ENCODE measurements at regions not wholly inside any gene's neighbourhood (a gene's known extent, or its start where the extent isn't known, plus 50 kb on each side); places are given as distances from the start of the nearest gene placed in this dataset.

DNA sequence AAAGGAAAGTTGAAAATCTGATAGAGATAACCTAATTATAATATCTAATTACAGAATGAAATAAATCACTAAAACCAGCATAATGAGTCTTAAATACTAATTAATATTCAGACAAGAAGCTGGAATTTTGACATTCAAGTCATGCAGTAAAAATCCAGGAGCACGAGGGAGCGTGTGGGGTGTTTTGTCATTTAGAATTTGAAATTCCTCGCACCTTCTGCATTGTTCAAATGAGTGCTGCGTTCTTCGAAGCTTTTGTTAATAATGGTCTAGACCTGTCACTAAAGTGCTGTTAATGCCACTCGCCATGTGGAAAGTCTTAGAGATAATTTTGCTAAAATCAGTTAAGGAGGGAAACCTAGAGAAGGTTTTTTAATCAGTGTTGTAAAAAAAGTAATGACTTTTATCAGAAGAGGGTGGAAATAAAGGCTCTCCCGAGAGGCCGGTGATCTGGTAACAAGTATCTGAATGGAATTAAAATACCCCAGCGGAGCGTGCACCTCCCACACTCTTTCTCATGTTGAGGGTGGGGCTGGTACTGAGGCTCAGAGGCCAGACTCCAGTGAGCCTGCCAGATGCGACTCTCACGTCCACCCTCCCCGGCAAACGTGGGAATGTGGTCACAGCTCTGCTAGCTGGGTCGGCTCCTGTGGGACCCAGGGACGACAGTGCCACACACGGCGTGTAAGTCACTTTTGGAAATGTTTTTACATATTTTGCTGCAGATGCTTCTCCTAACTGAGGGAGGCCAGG is 69.4 kb upstream of the MYT1L start:
- no peak for ATAC-seq

DNA sequence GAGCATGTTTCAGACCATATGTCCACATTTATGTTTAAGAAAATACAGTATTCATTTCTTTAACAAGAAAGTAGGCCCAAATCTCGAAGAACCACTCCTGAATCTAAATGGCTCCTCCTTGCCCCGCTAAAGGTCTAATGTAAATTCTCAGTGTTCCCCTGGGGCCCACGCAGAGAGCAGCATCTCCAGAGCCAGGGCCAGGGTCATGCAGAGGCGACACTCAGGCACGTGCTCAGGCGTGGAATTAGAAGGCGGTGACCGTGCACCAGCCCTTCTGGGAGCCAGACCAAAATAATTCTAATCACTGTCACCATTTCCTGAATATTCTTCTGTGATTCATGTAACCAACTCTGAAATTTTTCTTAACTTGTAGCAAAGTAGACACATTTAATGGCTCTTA is 68.3 kb upstream of the MYT1L start:
- ATAC-seq = no peak

DNA sequence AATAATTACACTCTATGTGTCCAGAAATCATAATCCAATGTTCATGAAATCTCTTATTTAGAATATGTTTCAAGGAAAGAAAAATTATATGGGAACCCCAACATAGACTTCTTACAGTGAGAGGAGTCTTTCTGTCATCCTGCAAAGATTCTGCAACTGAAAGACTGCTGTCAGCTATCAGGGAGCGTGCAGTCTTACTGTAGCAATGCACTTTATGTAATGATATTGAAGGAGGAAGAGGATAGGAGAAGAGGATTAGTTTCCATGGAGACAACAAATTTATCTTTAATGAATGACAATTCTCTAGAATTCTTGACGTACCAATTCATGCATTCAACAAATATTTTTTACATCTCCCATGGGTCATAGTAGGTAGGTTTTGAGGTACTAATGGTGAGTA is 61.3 kb upstream of the MYT1L start:
- ATAC-seq = no peak

DNA sequence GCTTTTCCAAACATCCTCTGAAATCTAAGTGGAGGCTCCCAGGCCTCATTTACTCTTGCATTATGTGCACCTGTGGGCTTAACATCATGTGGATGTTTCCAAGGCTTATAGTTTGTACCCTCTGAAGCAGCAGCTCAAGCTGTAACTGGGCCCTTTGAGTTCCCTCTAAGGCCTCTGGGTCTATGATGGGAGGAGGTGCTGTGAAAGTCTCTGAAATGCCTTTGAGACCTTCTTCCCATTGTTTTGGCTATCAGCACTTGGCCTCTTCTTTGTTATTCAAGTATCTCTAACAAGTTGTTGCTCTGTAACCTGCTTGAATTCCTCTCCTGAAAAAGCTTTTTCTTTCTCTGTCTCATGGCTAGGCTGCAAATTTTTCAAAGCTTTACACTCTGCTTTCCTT is 58.1 kb upstream of the MYT1L start:
- ATAC-seq = no peak
